ENCODE measurements at regions not wholly inside any gene's neighbourhood (a gene's known extent, or its start where the extent isn't known, plus 50 kb on each side); places are given as distances from the start of the nearest gene placed in this dataset.
"Not testable (repeated sequence)": the region's sequence is repeated elsewhere in the genome, so short reads cannot be mapped to it uniquely, and the experiment has no call there.

DNA sequence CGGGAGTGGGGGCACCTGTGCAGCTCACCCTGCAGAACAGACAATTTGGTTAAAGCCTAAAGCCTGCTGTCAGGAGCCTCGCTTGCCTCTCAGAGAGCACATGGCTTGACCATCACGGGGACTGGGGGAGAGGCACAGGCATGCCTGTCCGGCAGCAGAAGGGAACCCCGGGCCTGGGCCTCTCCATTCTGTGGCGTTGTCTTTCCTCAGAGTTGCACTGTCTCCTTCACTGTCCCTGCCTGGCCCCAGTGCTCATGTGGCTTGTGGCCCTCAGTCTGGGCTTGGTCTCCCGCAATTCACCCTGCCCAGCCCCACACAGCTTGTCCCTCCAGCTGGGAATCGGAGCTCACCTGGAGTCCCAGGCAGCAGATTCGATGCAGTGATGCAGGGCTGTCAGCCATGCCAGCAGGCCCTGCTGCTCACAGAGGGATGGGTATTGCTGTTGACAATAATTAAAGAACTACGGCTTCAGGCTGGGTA is 189.9 kb downstream of the SEC14L1 start:
- no peak overlapping the region for H3K4me3 Mint-ChIP-seq
- H3K4me1 Mint-ChIP-seq (ENCODE audit: low read depth): peaks cover 44% of the 10 kb centered on the region
- DNase-seq: no peak
- CTCF ChIA-PET: interaction anchor here (1.1 to 4.2 kb wide), 11 partner anchors 10 to 181 kb away, joined by 4 to 30 read pairs (median 11); no protein-coding TSS in a partner anchor
- no peak overlapping the region for H3K27ac Mint-ChIP-seq
- no peaks in the 10 kb centered on the region for H3K36me3 Mint-ChIP-seq (ENCODE audit: low read depth)
- no peaks in the 10 kb centered on the region for H3K27me3 Mint-ChIP-seq (ENCODE audit: low read depth)
- peaks cover 1% of the 10 kb centered on the region for H3K9me3 Mint-ChIP-seq
- intact Hi-C loops (cut with micrococcal nuclease): loop anchor here (1.0 to 5.0 kb wide), 7 partner anchors 44 to 317 kb away; no protein-coding TSS in a partner anchor

DNA sequence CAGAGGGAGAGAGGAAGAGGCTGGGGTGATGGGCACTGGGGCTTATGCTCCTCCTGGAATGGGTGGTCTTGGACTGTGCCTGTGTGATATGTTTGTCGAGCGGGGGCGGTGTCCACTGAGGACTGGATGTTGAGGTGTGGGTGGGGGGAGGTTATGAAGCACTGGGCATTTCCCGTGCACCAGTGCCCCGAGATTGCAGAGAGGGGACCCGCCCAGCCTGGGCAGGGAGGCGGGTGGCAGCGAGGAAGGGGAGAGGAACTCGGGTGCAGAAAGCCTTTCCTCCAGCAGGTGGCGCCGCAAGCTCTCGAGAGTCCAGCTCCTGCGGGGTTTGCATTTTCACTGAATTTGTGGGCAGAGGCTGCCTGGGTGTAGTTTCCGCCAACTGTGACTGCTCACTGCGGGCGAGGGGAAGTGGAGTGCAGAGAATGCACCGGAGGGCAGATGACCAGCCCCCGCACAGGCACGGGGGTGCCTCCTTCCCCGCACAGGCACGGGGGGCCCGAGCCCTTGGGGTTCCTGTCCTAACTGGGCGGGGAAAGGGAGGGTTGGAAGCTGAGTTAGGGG is 190.6 kb downstream of the SEC14L1 start:
- peak; percentile 98 for DNase-seq
- Mint-ChIP-seq H3K9me3 (peaks cover 1% of the 10 kb centered on the region), H3K27me3 (ENCODE audit: low read depth) (no peaks in the 10 kb centered on the region), H3K36me3 (ENCODE audit: low read depth) (no peaks in the 10 kb centered on the region), H3K4me3 (peak overlapping the region; percentile 70), H3K4me1 (ENCODE audit: low read depth) (peaks cover 37% of the 10 kb centered on the region), H3K27ac (no peak overlapping the region)
- CTCF ChIA-PET: interaction anchor here (0.9 to 4.2 kb wide), 16 partner anchors 9 to 197 kb away, joined by 3 to 30 read pairs (median 6); no protein-coding TSS in a partner anchor
- intact Hi-C loops (cut with micrococcal nuclease): loop anchor here (1.0 to 5.0 kb wide), 7 partner anchors 43 to 316 kb away; no protein-coding TSS in a partner anchor

DNA sequence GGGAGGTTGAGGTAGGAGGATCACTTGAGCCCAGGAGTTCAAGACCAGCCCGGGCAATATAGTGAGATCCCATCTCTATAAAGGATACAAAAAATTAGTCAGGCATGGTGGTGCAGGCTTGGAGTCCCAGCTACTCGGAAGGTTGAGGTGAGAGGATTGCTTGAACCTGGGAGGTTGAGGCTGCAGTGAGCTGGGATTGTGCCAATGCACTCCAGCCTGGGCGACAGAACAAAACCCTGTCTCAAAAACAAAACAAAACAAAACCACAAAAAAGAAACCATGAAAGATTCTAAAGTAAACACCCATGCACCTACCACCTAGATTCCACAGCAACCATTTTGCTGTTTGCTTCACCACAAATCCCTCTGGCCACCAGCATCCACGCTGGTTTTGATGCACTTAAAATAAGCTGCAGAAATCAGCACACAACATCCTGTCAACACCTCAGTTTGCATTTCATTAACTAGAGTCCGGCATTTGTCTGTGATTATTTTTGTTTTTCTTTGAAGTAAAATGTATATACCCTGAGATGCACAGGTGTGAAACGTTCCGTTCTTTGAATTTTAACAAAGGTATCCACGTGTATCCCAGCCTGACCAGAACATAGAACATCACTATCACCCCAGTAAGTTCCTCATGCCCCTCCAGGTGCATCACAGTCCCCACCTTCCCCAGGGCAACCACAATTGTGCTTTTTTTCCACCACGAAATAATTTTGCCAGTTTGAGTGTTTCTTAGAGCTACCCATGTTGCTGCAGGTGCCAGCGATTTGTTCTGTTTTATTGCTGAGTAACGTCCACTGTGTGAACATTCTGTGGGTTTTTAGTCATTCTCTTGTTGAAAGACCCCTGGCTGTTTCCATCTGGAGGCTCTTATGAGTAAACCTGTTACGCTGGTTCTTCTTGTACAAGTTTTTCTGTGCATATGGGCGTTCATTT is 191.5 kb downstream of the SEC14L1 start:
- peaks cover 33% of the 10 kb centered on the region for H3K4me1 Mint-ChIP-seq (ENCODE audit: low read depth)
- peak; percentile 17 for DNase-seq
- peak overlapping the region; percentile 70 for H3K4me3 Mint-ChIP-seq
- no peaks in the 10 kb centered on the region for H3K27me3 Mint-ChIP-seq (ENCODE audit: low read depth)
- CTCF ChIA-PET: interaction anchor here (0.6 to 4.2 kb wide), 18 partner anchors 8 to 196 kb away, joined by 3 to 30 read pairs (median 6); no protein-coding TSS in a partner anchor
- intact Hi-C loops (cut with micrococcal nuclease): loop anchor here (5.0 kb wide), 1 partner anchor 315 kb away; no protein-coding TSS in a partner anchor
- H3K36me3 Mint-ChIP-seq (ENCODE audit: low read depth): no peaks in the 10 kb centered on the region
- H3K27ac Mint-ChIP-seq: peak overlapping the region; percentile 9
- peaks cover 5% of the 10 kb centered on the region for H3K9me3 Mint-ChIP-seq

DNA sequence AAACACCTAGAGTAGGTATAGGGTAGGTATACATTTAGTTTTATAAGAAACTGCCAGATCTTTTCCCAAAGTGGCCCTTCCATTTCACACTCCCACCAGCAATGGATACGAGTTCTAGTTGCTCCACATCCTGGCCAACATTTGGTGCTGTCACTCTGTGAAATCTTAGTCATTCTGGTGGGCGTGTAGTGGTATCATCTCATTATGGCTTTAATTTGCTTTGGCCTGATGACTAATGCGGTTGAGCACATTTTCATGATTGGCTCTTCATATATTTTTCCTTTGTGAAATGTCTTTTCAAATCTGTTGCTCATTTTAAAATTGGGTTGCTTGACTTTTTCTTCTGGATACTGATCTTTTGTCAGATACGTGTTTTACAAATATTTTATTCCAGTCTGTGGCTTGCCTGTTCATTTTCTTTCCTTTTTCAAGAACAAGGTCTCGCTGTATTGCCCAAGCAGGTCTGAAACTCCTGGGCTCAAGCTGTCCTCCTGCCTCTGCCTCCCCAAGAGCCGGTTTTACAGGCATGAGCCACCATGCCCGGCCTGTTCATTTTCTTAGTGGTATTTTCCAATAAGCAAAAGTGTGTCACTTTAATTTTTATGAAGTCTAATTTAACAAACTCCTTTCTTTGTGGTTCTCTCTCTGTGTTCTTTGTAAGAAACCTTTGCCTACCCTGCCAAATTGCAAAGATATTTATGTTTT is 192.4 kb downstream of the SEC14L1 start:
- Mint-ChIP-seq H3K27ac (peak overlapping the region; percentile 27), H3K4me1 (ENCODE audit: low read depth) (peaks cover 31% of the 10 kb centered on the region), H3K4me3 (no peak overlapping the region), H3K9me3 (peaks cover 6% of the 10 kb centered on the region), H3K27me3 (ENCODE audit: low read depth) (no peaks in the 10 kb centered on the region), H3K36me3 (ENCODE audit: low read depth) (no peaks in the 10 kb centered on the region)
- peak; percentile 57 for DNase-seq
- CTCF ChIA-PET: interaction anchor here (0.6 to 4.2 kb wide), 8 partner anchors 7 to 162 kb away, joined by 3 to 30 read pairs (median 8); no protein-coding TSS in a partner anchor
- intact Hi-C loops (cut with micrococcal nuclease): loop anchor here (1.0 to 5.0 kb wide), 2 partner anchors 9 to 314 kb away; no protein-coding TSS in a partner anchor

DNA sequence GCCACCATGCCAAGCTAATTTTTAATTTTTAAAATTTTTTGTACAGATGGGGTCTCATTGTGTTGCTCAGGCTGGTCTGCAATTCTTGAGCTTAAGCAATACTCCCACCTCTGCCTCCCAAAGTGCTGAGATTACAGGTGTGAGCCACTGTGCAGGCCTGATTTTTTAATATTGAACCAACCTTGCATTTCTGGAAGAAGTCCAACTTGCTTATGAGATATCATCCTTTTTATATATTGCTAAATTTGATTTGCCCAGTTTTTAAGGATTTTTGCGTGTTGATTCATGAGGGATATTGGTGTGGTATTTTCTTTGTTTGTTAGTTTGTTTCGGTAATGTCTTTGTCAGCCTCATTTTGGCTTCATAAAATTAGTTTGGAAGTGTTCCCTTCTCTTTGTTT is 196.4 kb downstream of the SEC14L1 start:
- peaks cover 6% of the 10 kb centered on the region for H3K9me3 Mint-ChIP-seq
- no peak overlapping the region for H3K27ac Mint-ChIP-seq
- intact Hi-C loops (cut with micrococcal nuclease): no loop called here
- H3K36me3 Mint-ChIP-seq (ENCODE audit: low read depth): no peaks in the 10 kb centered on the region
- CTCF ChIA-PET: interaction anchor here (0.7 to 1.6 kb wide), 2 partner anchors 10 to 63 kb away, joined by 5 read pairs; no protein-coding TSS in a partner anchor
- DNase-seq: no peak
- no peaks in the 10 kb centered on the region for H3K27me3 Mint-ChIP-seq (ENCODE audit: low read depth)
- H3K4me3 Mint-ChIP-seq: no peak overlapping the region
- peaks cover 40% of the 10 kb centered on the region for H3K4me1 Mint-ChIP-seq (ENCODE audit: low read depth)

DNA sequence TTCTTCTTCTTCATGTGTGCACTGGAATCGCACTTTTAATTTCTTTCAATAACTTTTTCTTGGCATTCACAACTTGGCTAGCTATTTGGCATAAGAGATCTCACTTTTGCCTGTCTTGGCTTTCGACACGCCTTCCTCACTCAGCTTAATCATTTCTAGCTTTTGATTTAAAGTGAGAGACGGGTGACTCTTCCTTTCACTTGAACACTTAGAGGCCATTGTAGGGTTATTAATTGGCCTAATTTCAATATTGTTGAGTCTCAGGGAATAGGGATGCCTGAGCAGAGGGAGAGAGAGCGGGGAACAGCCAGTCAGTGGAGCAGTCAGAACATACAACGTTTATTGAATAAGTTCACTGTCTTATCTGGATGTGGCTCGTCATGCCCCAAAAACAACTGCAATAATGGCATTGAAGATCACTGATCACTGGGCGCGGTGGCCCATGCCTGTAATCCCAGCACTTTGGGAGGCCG is 200.3 kb downstream of the SEC14L1 start:
- intact Hi-C loops (cut with micrococcal nuclease): no loop called here
- DNase-seq: peak; percentile 54
- Mint-ChIP-seq H3K36me3 (ENCODE audit: low read depth) (no peaks in the 10 kb centered on the region), H3K9me3 (peaks cover 6% of the 10 kb centered on the region), H3K27ac (peak overlapping the region; percentile 26), H3K27me3 (ENCODE audit: low read depth) (no peaks in the 10 kb centered on the region), H3K4me3 (no peak overlapping the region), H3K4me1 (ENCODE audit: low read depth) (peaks cover 42% of the 10 kb centered on the region)
- CTCF ChIA-PET: interaction anchor here (0.7 to 3.1 kb wide), 5 partner anchors 10 to 99 kb away, joined by 3 to 12 read pairs (median 6); no protein-coding TSS in a partner anchor

DNA sequence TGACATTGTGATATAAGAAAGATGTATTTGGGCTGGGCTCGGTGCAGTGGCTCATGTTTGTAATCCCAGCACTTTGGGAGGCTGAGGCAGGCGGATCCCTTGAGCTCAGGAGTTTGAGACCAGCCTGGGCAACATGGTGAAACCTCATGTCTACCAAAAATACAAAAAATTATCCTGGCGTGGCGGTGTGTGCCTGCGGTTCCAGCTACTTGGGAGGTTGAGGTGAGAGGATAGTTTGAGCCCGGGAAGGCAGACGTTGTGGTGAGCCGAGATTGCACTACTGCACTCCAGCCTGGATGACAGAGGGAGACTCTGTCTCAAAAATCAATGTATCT is 201.9 kb downstream of the SEC14L1 start:
- not testable (repeated sequence) for H3K27me3 Mint-ChIP-seq (ENCODE audit: low read depth); DNase-seq; H3K9me3 Mint-ChIP-seq; H3K36me3 Mint-ChIP-seq (ENCODE audit: low read depth)
- H3K4me3 Mint-ChIP-seq: peak overlapping the region; percentile 20
- intact Hi-C loops (cut with micrococcal nuclease): loop anchor here (1.0 to 2.0 kb wide), 2 partner anchors 9 to 48 kb away; no protein-coding TSS in a partner anchor
- peak overlapping the region; percentile 80 for H3K27ac Mint-ChIP-seq
- CTCF ChIA-PET: interaction anchor here (3.1 kb wide), 1 partner anchor 58 kb away, joined by 12 read pairs; no protein-coding TSS in a partner anchor
- peaks cover 43% of the 10 kb centered on the region for H3K4me1 Mint-ChIP-seq (ENCODE audit: low read depth)

DNA sequence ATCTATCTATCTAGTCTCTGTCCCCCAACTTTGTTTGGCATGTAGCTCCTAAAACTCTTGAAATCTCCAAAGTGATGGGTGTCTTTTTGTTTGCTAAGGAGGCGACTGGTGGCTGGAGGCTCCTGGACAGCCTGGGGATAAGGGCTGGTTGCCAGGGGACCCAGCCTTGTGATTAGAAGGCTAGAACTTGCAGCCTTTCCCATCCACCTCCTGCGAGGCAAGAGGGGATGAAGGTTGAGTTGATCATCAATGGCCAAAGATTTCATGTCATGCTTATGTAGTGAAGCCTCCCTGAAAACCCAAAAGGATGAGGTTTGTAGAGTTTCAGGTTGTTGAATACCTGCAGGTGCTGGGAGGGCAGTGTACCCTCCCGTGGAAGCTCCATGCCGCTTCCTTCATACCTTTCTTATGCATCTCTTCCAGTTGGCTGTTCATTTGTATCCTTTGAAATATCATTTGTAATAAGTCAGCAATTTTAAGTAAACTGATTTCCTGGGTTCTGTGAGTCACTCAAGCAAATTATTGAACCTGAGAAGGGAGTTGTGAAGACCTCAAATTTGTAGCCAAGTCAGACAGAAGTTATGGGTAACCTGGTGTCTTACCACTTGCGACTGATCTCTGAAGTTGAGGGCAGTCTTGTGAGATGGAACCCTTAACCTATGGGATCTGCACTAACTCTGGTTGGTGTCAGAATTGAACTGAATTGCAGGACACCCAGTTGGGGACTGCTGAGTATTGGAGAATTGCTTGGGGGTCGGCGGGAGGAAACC is 202.4 kb downstream of the SEC14L1 start:
- Mint-ChIP-seq H3K36me3 (ENCODE audit: low read depth) (no peaks in the 10 kb centered on the region), H3K4me1 (ENCODE audit: low read depth) (peaks cover 44% of the 10 kb centered on the region), H3K9me3 (peaks cover 2% of the 10 kb centered on the region), H3K27ac (peak overlapping the region; percentile 80), H3K27me3 (ENCODE audit: low read depth) (no peaks in the 10 kb centered on the region), H3K4me3 (no peak overlapping the region)
- CTCF ChIA-PET: no interaction called here
- intact Hi-C loops (cut with micrococcal nuclease): loop anchor here (2.0 kb wide), 1 partner anchor 48 kb away; no protein-coding TSS in a partner anchor
- DNase-seq: no peak

DNA sequence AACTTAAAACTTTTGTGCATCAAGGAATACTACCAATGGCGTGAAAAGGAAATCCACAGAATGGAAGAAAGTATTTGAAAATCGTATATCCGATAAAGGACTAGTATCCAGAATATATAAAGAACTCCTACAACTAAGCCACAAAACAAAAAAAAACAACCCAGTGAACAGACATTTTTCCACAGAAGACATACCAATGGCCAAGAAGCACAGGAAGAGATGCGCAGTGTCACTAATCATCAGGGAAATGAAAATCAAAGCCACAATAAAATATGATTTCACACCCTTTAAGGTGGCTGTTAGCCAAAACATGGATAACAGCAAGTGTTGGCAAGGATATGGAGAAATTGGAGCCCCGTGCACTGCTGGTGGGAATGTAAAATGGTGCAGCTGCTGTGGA is 203.3 kb downstream of the SEC14L1 start:
- H3K9me3 Mint-ChIP-seq: peaks cover 2% of the 10 kb centered on the region
- no peaks in the 10 kb centered on the region for H3K36me3 Mint-ChIP-seq (ENCODE audit: low read depth)
- no peak overlapping the region for H3K27ac Mint-ChIP-seq
- no peaks in the 10 kb centered on the region for H3K27me3 Mint-ChIP-seq (ENCODE audit: low read depth)
- no peak for DNase-seq
- peaks cover 39% of the 10 kb centered on the region for H3K4me1 Mint-ChIP-seq (ENCODE audit: low read depth)
- CTCF ChIA-PET: no interaction called here
- intact Hi-C loops (cut with micrococcal nuclease): no loop called here
- no peak overlapping the region for H3K4me3 Mint-ChIP-seq

DNA sequence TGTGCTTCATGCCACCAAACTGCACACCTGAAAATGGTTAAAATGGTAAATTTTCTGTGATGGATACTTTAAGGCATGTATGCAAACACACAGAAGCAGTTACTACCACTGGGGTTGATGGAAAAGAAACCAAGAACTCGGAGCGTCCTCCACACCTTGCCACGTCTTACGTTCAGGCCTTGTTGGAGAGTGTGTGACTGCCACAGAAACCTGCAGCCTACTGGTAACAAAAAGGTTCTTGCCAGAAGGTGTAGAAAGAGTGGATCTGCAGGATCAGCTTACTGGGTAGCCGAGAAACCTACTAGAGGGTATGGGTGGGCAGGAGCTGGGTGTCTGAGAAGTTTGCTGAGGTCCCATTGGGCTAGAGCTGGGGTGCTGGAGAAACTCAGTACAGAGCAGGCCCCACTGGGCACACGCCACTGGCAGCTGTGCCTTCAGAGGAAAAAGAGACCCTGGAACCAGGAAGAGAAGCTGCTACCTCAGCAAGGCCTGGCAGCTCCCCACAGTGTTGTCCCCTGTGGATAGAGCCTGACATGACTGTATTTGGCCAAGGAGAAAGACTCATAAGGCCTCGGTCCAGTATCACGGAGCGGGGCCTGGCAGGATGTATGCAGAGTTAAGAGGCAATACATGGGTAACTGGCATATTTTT is 204.6 kb downstream of the SEC14L1 start:
- CTCF ChIA-PET: interaction anchor here (0.6 kb wide), 1 partner anchor 55 kb away, joined by 4 read pairs; no protein-coding TSS in a partner anchor

DNA sequence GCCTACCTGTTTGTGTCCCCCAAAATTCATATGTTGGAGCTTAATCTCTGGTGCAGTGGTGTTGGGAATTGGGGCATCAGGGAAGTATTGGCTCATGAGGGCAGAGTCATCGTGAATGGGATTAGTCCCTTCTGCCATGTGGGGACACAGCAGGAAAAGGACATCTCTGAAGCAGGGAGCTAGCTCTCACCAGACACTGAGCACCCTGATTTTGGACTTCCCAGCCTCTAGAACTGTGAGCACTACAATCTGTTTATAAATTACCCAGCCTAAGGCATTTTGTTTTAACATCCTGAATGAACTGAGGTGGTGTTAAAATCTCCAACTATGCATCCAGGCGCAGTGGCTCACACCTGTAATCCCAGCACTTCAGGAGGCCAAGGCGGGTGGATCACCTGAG is 206.0 kb downstream of the SEC14L1 start:
- H3K36me3 Mint-ChIP-seq (ENCODE audit: low read depth): no peaks in the 10 kb centered on the region
- no peak overlapping the region for H3K4me3 Mint-ChIP-seq
- intact Hi-C loops (cut with micrococcal nuclease): no loop called here
- H3K9me3 Mint-ChIP-seq: peaks cover 2% of the 10 kb centered on the region
- H3K27ac Mint-ChIP-seq: no peak overlapping the region
- CTCF ChIA-PET: interaction anchor here (0.6 kb wide), 1 partner anchor 10 kb away, joined by 5 read pairs; no protein-coding TSS in a partner anchor
- no peak for DNase-seq
- peaks cover 43% of the 10 kb centered on the region for H3K4me1 Mint-ChIP-seq (ENCODE audit: low read depth)
- no peaks in the 10 kb centered on the region for H3K27me3 Mint-ChIP-seq (ENCODE audit: low read depth)

More for the DNA sequence above, 204.6 kb downstream of the SEC14L1 start:
- Mint-ChIP-seq H3K36me3 (ENCODE audit: low read depth) (no peaks in the 10 kb centered on the region), H3K27me3 (ENCODE audit: low read depth) (no peaks in the 10 kb centered on the region), H3K9me3 (peaks cover 2% of the 10 kb centered on the region), H3K4me3 (no peak overlapping the region), H3K4me1 (ENCODE audit: low read depth) (peaks cover 41% of the 10 kb centered on the region), H3K27ac (no peak overlapping the region)
- intact Hi-C loops (cut with micrococcal nuclease): no loop called here
- no peak for DNase-seq

Measured in activated naive CD4-positive, alpha-beta T cell treated with anti-CD3 and anti-CD28 coated beads for 36 hours (primary cell).